Head of caudate nucleus (tissue), 42 donors: ENCODE measurements at regions not wholly inside any gene's neighbourhood (a gene's known extent, or its start where the extent isn't known, plus 50 kb on each side); places are given as distances from the start of the nearest gene placed in this dataset.
"Not testable (repeated sequence)": the region's sequence is repeated elsewhere in the genome, so short reads cannot be mapped to it uniquely, and the experiment has no call there.

Experiments used
- DNase-seq, 42 donors: peaks; one replicate each; pipeline versions ENCODE4 v3.0.0 to v3.0.0-alpha.2; 2020 to 2021; ENCODE audit warnings: mixed read lengths in 7 of 42
- intact Hi-C: fragments of 100-400 bp; cut with DNase I; formaldehyde crosslinking; loops from one replicate; pipeline ENCODE4 v1.15.0; 2022

DNA sequence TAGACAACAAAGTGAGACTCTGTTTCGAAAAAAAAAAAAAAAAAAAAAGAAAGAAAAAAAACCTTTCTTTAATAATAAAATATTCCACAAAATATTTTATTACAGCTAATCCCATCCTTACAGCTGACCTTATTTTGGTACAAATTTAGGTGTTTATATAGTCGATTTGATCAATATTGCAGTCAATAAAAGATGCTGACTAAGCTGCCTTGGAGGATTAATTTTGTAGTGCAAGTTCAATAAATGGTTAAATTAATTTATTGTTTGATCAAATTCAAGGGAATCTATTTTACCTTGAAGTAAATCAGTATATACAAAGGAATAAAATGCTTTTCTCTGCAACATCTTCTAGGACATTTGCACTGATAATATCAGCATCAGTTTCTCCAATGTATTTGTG is 1764.3 kb downstream of the NCAM2 start:
- intact Hi-C loops: no loop called here
- DNase-seq: no peak

GRCh38 chr21:22763442-22763841 is 1765.2 kb downstream of the NCAM2 start:
- intact Hi-C loops: no loop called here
- no peak for DNase-seq

GRCh38 chr21:22764222-22764621 is 1766.0 kb downstream of the NCAM2 start:
- no peak for DNase-seq
- intact Hi-C loops: no loop called here

DNA sequence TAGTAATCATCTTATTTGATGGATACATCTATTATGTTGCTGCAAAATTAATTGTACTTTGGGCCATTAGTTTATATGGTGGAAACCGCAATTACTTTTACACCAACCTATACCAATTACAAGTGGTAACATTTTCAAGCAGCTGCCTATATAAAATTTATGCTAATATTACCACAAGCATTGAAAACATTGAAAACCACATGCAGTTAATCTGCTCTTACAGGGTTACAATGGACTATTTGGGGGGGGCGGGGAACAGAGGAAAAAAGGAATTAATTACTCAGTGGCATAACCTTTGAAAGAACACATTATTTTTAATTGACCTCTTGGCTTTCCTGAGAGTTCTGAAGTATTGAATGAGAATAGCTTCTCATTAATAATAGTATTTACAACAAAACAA is 1793.2 kb downstream of the NCAM2 start:
- intact Hi-C loops: no loop called here
- no peak for DNase-seq

DNA sequence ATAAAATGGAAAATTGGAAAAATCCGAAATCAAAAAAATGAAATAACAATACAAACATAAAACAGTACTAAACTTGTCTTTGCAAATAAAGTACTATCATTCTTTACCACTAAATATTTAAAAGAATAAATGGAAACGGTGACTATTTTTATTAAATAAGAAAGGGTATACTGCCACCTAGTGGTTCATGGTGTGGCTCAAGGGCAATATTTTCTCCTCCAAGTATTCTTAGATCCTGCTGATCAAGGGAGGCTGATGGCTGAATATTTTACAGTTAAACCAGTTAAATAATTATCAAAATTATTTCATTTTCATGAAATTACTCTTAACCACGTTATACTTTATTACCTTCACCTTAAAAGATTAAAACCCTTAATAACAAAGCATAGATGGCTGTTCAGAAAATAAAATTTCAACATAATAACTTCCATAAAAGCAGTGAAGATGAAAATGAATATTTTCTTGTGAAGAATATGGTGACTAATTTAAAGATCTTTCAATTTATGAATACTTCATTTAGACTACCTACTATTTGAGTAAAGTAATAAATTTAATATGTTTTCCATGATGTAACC is 1793.9 kb downstream of the NCAM2 start:
- DNase-seq: peak in 25 of 42 donors; percentile 6 to 77 (median 39)
- intact Hi-C loops: no loop called here

- no peak for DNase-seq
- intact Hi-C loops: no loop called here
Measured at GRCh38 chr21:22795091-22795490, 1796.9 kb downstream of the NCAM2 start.

GRCh38 chr21:22795644-22796043 is 1797.4 kb downstream of the NCAM2 start:
- DNase-seq: no peak
- intact Hi-C loops: no loop called here

DNA sequence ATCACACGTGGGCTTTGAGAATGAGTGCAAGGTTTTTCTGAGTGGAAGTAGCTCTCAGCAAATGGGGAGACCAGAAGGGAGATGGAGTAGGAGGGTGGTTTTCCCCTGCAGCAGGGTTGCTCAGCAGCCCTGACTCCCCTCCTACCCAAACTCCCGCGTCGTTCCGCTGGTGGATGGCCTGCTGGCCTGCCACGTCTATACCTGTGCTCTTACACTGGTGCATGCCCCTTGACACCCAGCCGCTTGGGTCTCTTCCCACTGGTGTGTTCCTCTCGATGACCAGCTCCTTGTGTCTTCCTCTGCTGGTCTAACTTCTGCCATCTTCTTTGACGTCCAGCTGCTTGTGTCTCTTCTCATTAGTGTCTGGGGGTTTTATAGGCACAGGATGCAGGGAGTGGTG is 1797.9 kb downstream of the NCAM2 start:
- DNase-seq: no peak
- intact Hi-C loops: no loop called here

- no peak for DNase-seq
- intact Hi-C loops: no loop called here
Measured at GRCh38 chr21:22804151-22804550, 1805.9 kb downstream of the NCAM2 start.

- intact Hi-C loops: no loop called here
- no peak for DNase-seq
Measured at GRCh38 chr21:22806278-22806677, 1808.1 kb downstream of the NCAM2 start.

GRCh38 chr21:22813201-22813600 is 1815.0 kb downstream of the NCAM2 start:
- DNase-seq: no peak
- intact Hi-C loops: no loop called here

- DNase-seq, intact Hi-C loops: not testable (repeated sequence)
Measured at GRCh38 chr21:22818681-22819485, 1820.7 kb downstream of the NCAM2 start.

DNA sequence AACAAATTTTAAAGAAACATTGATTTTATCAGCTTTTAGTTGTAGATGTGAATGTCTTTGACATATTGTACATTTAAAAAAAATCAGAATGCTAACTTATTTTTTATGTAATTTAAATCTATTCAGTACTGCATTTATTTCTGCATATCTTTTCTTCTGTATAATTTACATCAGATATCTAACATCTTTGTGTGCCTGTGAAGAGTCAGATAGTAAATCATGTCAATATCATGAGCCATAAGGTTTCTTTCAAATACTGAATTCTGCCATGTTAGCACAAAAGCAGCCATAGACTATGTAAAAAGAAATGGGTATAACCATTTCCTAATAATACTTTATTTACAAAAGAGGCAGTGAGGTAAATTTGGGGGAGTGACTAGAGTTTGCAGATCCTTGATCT is 1829.2 kb downstream of the NCAM2 start:
- intact Hi-C loops: no loop called here
- DNase-seq: no peak

DNA sequence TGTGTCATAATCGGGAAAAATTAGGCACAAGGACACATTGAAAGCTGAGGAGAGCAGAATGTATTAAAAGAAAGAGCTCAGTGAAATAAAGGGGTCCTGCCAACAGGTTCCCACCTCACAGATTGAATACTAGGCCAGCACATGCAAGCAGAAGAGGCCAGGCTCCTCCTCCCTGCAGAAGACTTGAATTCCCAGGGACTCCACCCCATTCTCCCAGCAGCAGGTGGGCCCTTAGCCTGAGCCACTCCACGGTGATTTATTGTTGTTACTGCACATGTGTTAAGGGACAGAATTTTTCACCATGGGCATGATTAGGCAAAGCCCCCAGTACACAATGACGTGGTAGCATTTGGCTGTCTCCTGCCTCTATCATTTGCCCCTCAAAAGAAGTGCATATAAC is 1844.7 kb downstream of the NCAM2 start:
- intact Hi-C loops: no loop called here
- no peak for DNase-seq

DNA sequence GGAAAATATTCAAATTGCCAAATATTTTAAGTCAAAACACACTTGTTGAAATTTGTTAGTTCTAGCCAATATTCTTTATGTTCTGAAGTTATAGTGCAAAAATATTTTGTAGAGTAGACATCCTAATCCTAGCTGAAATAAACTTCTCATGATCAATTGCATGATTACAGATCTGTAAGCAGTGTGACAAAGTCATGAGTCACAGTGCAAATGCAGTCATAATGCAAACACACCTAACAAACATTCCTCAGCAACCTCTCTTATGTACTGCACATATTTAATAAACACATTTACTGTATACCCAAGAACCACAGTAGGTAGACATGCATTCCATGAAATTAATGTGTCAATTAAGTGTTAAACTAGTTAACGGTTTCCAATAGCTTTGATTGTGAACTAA is 1857.4 kb downstream of the NCAM2 start:
- DNase-seq: no peak
- intact Hi-C loops: no loop called here

GRCh38 chr21:22871692-22872091 is 1873.5 kb downstream of the NCAM2 start:
- intact Hi-C loops: no loop called here
- no peak for DNase-seq

GRCh38 chr21:22880573-22880972 is 1882.4 kb downstream of the NCAM2 start:
- no peak for DNase-seq

GRCh38 chr21:22881131-22881530 is 1882.9 kb downstream of the NCAM2 start:
- intact Hi-C loops: no loop called here

More at GRCh38 chr21:22880573-22880972, 1882.4 kb downstream of the NCAM2 start:
- intact Hi-C loops: no loop called here

DNA sequence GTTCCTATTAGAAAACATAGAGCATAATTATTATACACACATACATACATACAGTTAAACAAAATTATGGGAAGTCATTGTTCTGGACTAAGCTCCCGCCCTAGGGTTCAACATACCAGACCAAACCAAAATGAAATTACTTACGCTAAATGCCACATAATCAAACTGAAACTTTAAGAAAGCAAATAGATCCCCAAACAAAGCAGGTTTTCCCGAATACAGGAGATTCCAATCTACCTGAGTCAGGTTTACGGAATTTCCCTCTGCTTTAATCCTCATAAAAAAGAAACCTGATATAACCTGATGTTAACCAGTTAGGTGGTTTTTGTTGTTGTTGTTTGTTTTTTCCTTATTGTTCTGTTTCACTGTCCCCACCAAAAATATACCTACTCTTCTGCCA is 1886.9 kb downstream of the NCAM2 start:
- intact Hi-C loops: no loop called here
- no peak for DNase-seq

More at GRCh38 chr21:22881131-22881530, 1882.9 kb downstream of the NCAM2 start:
- no peak for DNase-seq

- DNase-seq: no peak
- intact Hi-C loops: no loop called here
Measured at GRCh38 chr21:22885614-22886013, 1887.4 kb downstream of the NCAM2 start.

- no peak for DNase-seq
- intact Hi-C loops: no loop called here
Measured at GRCh38 chr21:22889445-22889844, 1891.2 kb downstream of the NCAM2 start.
